Gastroesophageal sphincter (tissue), 4 donors: ENCODE measurements at regions not wholly inside any gene's neighbourhood (a gene's known extent, or its start where the extent isn't known, plus 50 kb on each side); places are given as distances from the start of the nearest gene placed in this dataset.

Source experiments
- ATAC-seq: fragments of 150-250 bp; one replicate; pipeline ENCODE4 v1.9.1; 2016; ENCODE audit warnings: mild to moderate bottlenecking, moderate library complexity
- H3K27ac ChIP-seq, 4 donors: fragments of 200-600 bp; sonication (generic) in 3 of 4; 1 replicate in 3 of 4; 2 replicates in 1 of 4; pipeline ENCODE4 v1.5.1; 2016 to 2019
- H3K27me3 ChIP-seq: fragments of 200-600 bp; sonication (generic); one replicate; pipeline ENCODE4 v1.5.1; 2019
- H3K36me3 ChIP-seq, 2 donors: fragments of 200-600 bp; sonication (generic); one replicate each; pipeline ENCODE4 v1.5.1; 2019; ENCODE audit warnings: control low read depth in 1 of 2
- H3K4me1 ChIP-seq, 3 donors: fragments of 200-600 bp; sonication (generic); 1 replicate in 2 of 3; 2 replicates in 1 of 3; pipeline ENCODE4 v1.5.1; 2016 to 2019; ENCODE audit warnings: control low read depth in 2 of 3
- H3K4me3 ChIP-seq, 2 donors: fragments of 200-600 bp; sonication (generic); one replicate each; pipeline ENCODE4 v1.5.1; 2019; ENCODE audit warnings: mild to moderate bottlenecking in 1 of 2, moderate library complexity in 1 of 2
- H3K9me3 ChIP-seq, 3 donors: fragments of 200-600 bp; sonication (generic); one replicate each; pipeline ENCODE4 v1.5.1; 2017 to 2019; ENCODE audit warnings: control low read depth in 2 of 3
- EP300 ChIP-seq: sonication (generic); formaldehyde crosslinking; IDR thresholded peaks from one replicate; pipeline ENCODE4 v1.6.1; 2017; ENCODE audit warnings: antibody characterized with exemption, mild to moderate bottlenecking
- POLR2A ChIP-seq, 2 donors: fragments of 450-650 bp; IDR thresholded peaks; one replicate each; pipeline ENCODE4 v1.6.1; 2017; ENCODE audit warnings: antibody characterized with exemption in 2 of 2, mild to moderate bottlenecking in 2 of 2, moderate library complexity in 1 of 2
- POLR2AphosphoS5 ChIP-seq: sonication (generic); formaldehyde crosslinking; IDR thresholded peaks from one replicate; pipeline ENCODE4 v1.6.1; 2017; ENCODE audit warnings: antibody characterized with exemption
- WGBS, 2 donors: methylation state at CpG; one replicate each; pipeline ENCODE4 v1.1.5; 2018; ENCODE audit warnings: low coverage in 1 of 2; 5-methylcytosine and 5-hydroxymethylcytosine counted together
- TF ChIP-seq, protein P1 (sequence below), 4 experiments: fragments of 200-600 bp in 2 of 4; fragments of 450-650 bp in 2 of 4; sonication (generic) in 1 of 4; IDR thresholded peaks; one replicate each; pipeline ENCODE4 v1.5.1; 2017 to 2019; ENCODE audit warnings: antibody characterized with exemption in 4 of 4, mild to moderate bottlenecking in 2 of 4, moderate library complexity in 2 of 4

DNA sequence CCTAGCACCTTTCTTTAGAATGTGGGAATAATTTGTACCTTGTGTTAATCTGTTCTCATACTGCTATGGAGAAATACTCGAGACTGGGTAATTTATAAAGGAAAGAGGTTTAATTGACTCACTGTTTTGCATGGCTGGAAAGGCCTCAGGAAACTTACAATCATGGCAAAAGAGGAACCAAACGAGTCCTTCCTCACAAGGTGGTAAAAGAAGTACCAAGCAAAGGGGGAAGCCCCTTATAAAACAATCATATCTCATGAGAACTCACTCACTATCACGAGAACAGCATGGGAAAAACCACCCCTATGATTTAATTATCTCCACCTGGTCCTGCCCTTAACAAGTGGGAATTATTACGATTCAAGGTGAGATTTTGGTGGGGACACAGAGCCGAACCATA lies 127.1 kb upstream of the ANO3 start:
- 72 to 88% methylated on average over 4 of the region's 5 CpGs for WGBS, 2 donors
- TF ChIP-seq POLR2AphosphoS5, result no peak
- TF ChIP-seq, protein P1, sequence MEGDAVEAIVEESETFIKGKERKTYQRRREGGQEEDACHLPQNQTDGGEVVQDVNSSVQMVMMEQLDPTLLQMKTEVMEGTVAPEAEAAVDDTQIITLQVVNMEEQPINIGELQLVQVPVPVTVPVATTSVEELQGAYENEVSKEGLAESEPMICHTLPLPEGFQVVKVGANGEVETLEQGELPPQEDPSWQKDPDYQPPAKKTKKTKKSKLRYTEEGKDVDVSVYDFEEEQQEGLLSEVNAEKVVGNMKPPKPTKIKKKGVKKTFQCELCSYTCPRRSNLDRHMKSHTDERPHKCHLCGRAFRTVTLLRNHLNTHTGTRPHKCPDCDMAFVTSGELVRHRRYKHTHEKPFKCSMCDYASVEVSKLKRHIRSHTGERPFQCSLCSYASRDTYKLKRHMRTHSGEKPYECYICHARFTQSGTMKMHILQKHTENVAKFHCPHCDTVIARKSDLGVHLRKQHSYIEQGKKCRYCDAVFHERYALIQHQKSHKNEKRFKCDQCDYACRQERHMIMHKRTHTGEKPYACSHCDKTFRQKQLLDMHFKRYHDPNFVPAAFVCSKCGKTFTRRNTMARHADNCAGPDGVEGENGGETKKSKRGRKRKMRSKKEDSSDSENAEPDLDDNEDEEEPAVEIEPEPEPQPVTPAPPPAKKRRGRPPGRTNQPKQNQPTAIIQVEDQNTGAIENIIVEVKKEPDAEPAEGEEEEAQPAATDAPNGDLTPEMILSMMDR (IDR thresholded peaks at IDR 0.05), result no peak
- no peak for TF ChIP-seq POLR2A (IDR thresholded peaks at IDR 0.05)
- ATAC-seq, result no peak

GRCh38 chr11:26219183-26220117 lies 112.5 kb upstream of the ANO3 start:
- H3K9me3 ChIP-seq, result no peaks in the 10 kb centered on the region
- no peaks in the 10 kb centered on the region for H3K36me3 ChIP-seq
- H3K27me3 ChIP-seq, result no peaks in the 10 kb centered on the region
- H3K4me3 ChIP-seq, result no peak overlapping the region
- TF ChIP-seq POLR2AphosphoS5 (no peak), POLR2A (IDR thresholded peaks at IDR 0.05) (no peak), EP300 (no peak)
- TF ChIP-seq, protein P1 (IDR thresholded peaks at IDR 0.05), result no peak
- WGBS, 2 donors, result 58 to 89% methylated on average over 4 of the region's 4 CpGs
- H3K4me1 ChIP-seq, result no peaks in the 10 kb centered on the region
- no peak overlapping the region for H3K27ac ChIP-seq
- ATAC-seq, result no peak

More for the DNA sequence above, 127.1 kb upstream of the ANO3 start:
- no peaks in the 10 kb centered on the region for H3K36me3 ChIP-seq
- no peaks in the 10 kb centered on the region for H3K27me3 ChIP-seq
- no peak overlapping the region for H3K4me3 ChIP-seq
- H3K27ac ChIP-seq, result no peak overlapping the region
- H3K9me3 ChIP-seq, result no peaks in the 10 kb centered on the region
- no peaks in the 10 kb centered on the region for H3K4me1 ChIP-seq

DNA sequence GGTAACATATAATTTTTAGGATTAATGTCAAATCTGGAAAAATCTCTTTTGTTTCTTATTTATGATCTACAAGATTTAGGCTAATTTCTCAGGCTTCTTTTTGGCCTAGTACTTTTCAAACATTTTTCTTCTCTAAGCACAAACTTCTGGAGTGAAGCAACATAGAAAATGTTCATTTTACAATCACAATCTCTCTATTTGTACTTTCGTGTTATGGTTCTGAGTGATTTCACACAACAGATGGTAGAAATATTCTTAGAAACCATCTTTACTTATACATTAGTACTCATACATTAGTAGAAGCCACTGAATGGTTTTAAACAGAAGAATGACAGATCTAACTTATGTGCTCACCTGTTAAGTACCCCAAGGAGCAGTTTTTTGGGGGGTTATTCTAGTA lies 106.3 kb upstream of the ANO3 start:
- H3K27me3 ChIP-seq, result no peaks in the 10 kb centered on the region
- no peak overlapping the region for H3K27ac ChIP-seq
- TF ChIP-seq, protein P1 (IDR thresholded peaks at IDR 0.05), result no peak
- TF ChIP-seq POLR2A (IDR thresholded peaks at IDR 0.05) (no peak), POLR2AphosphoS5 (no peak), EP300 (no peak)
- no peak for ATAC-seq
- no peaks in the 10 kb centered on the region for H3K9me3 ChIP-seq
- H3K4me3 ChIP-seq, result no peak overlapping the region
- H3K36me3 ChIP-seq, result no peaks in the 10 kb centered on the region
- WGBS, 2 donors, result 63 to 93% methylated on average over 1 of the region's 1 CpG
- H3K4me1 ChIP-seq, result peaks cover 0 to 19% (median 2%) of the 10 kb centered on the region in 3 donors

- H3K9me3 ChIP-seq, result no peaks in the 10 kb centered on the region
- H3K4me1 ChIP-seq, result peaks cover 0 to 19% (median 2%) of the 10 kb centered on the region in 3 donors
- WGBS, 2 donors, result 10 to 14% methylated on average over 5 of the region's 5 CpGs
- peak overlapping the region in 1 of 4 donors; percentile 6 for H3K27ac ChIP-seq
- H3K4me3 ChIP-seq, result no peak overlapping the region
- H3K36me3 ChIP-seq, result no peaks in the 10 kb centered on the region
- TF ChIP-seq, protein P1 (IDR thresholded peaks at IDR 0.05), result peak in 3 of 4 experiments; percentile 36 to 57 (median 53)
- TF ChIP-seq POLR2AphosphoS5 (peak; percentile 62), POLR2A (IDR thresholded peaks at IDR 0.05) (no peak), EP300 (no peak)
- peak; percentile 76 for ATAC-seq
- no peaks in the 10 kb centered on the region for H3K27me3 ChIP-seq
Measured at GRCh38 chr11:26227301-26227746, 104.6 kb upstream of the ANO3 start.
